SK-N-MC (cell line): ENCODE measurements at regions not wholly inside any gene's neighbourhood (a gene's known extent, or its start where the extent isn't known, plus 50 kb on each side); places are given as distances from the start of the nearest gene placed in this dataset.
"Not testable (repeated sequence)": the region's sequence is repeated elsewhere in the genome, so short reads cannot be mapped to it uniquely, and the experiment has no call there.

Source experiments
- DNase-seq: peaks from one replicate; pipeline ENCODE4 v3.0.0-alpha.2; 2011; ENCODE audit warnings: low read depth, low spot score
- H3K27ac ChIP-seq: fragments of 200-600 bp; sonication (generic); 2 replicates; pipeline ENCODE4 v1.5.1; 2016; ENCODE audit warnings: mixed run types
- H3K36me3 ChIP-seq: fragments of 200-600 bp; sonication (generic); 2 replicates; pipeline ENCODE4 v1.6.1; 2017; ENCODE audit warnings: antibody characterized with exemption, low read length, mixed read lengths; ENCODE audit not compliant: insufficient read depth
- H3K4me3 ChIP-seq: fragments of 200-600 bp; sonication (generic); 2 replicates; pipeline ENCODE4 v1.5.1; 2016
- H3K9ac ChIP-seq: fragments of 200-600 bp; sonication (generic); 2 replicates; pipeline ENCODE4 v1.8.0; 2017; ENCODE audit warnings: mixed run types, mixed read lengths; ENCODE audit not compliant: insufficient read length
- H3K9me3 ChIP-seq: fragments of 200-600 bp; sonication (generic); 2 replicates; pipeline ENCODE4 v1.6.1; 2017; ENCODE audit warnings: low read depth, mild to moderate bottlenecking, antibody characterized with exemption, low read length, moderate library complexity, mixed read lengths
- EZH2 ChIP-seq: fragments of 200-600 bp; sonication (generic); IDR thresholded peaks from one replicate; pipeline ENCODE4 v1.6.1; 2017; ENCODE audit warnings: antibody characterized with exemption
- FOXP2 ChIP-seq: optimal IDR thresholded peaks from 2 replicates; pipeline ENCODE3; 2011; ENCODE audit warnings: mild to moderate bottlenecking, moderate library complexity; ENCODE audit not compliant: insufficient read depth; ENCODE audit errors: extremely low read length, control extremely low read depth
- POLR2AphosphoS5 ChIP-seq: IDR thresholded peaks from 2 replicates; pipeline ENCODE4 v1.6.1; 2012; ENCODE audit warnings: mild to moderate bottlenecking, low read depth, low read length, borderline replicate concordance

DNA sequence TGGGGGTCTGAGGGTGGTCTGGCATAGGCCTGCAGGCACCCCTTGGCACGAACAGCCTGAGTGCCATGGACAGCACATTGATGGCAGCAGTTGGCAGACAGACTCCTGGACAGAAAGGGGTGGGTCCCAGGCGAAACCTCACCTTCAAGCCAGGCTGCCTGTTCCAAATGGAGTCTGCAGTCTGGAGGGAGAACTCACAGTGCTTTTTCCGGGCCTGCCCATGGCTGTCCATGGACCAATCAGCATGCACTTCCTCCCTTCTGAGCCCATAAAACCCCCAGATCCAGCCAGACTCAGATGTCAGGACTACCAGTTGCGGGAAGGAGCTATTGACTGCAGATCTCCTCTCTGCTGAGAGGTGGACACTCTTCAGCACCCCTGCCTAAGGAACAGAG, 694.6 kb upstream of the ACVR2A start:
- Histone ChIP-seq H3K9me3 (no peaks in the 10 kb centered on the region), H3K27ac (no peak overlapping the region), H3K36me3 (no peaks in the 10 kb centered on the region), H3K9ac (no peak overlapping the region), H3K4me3 (no peak overlapping the region)
- TF ChIP-seq POLR2AphosphoS5 (no peak), EZH2 (no peak), FOXP2 (no peak)
- no peak for DNase-seq

DNA sequence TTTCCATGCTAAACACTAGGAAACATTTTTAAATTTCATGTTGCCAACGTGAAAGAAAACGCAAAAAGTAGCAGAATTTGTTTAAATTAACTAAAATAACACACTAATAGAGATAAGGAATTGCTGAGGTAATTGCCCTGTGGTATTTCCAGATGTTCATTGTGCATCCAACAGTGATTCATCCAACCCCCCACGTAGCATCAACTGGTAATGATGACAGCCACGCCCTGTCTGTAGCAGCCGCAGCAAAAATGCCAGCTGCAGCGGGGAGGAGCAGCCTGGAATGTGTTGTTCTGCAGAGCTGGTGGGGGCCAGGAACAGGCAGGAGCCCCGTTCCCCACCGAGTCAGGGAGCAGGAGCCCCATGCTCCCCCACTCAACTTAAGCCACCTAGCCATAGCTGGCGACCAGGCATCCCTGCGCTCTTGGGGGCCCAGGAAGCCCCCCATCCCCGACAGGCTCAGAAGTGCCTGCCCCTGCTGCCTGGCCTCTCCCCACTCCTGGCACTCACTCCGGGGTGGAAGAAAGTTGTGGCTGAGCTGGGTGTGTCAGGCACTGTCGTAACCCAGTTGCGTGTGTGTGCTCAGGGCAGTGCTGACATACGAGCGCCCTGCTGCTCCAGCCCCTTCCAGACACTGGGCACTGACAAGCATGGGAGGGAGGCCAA, 695.1 kb upstream of the ACVR2A start:
- no peak overlapping the region for H3K4me3 ChIP-seq
- TF ChIP-seq POLR2AphosphoS5 (no peak), EZH2 (no peak), FOXP2 (peak; percentile 42)
- no peak overlapping the region for H3K27ac ChIP-seq
- no peaks in the 10 kb centered on the region for H3K36me3 ChIP-seq
- H3K9ac ChIP-seq, result no peak overlapping the region
- DNase-seq, result peak; percentile 1
- H3K9me3 ChIP-seq, result no peaks in the 10 kb centered on the region

DNA sequence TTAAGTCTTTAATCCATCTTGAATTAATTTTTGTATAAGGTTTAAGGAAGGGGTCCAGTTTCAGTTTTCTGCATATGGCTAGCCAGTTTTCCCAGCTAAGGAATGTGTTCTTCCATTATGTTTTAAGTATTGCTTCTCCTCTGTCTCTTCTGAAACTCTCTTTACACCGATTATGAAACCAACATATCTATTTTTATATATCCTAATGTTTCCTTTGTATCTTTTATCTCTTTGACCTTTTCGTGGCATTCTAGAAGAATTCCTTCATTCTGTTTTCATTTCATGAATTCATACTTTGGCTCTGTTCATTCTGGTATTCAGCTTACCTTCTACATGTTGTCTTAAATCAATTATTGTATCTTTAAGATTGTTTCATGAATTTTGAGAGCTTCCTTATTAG, 697.0 kb upstream of the ACVR2A start:
- no peaks in the 10 kb centered on the region for H3K36me3 ChIP-seq
- no peak overlapping the region for H3K27ac ChIP-seq
- H3K9ac ChIP-seq, result no peak overlapping the region
- H3K9me3 ChIP-seq, result no peaks in the 10 kb centered on the region
- TF ChIP-seq POLR2AphosphoS5, result no peak
- TF ChIP-seq FOXP2, result no peak
- TF ChIP-seq EZH2, result no peak
- DNase-seq, result no peak
- H3K4me3 ChIP-seq, result no peak overlapping the region

DNA sequence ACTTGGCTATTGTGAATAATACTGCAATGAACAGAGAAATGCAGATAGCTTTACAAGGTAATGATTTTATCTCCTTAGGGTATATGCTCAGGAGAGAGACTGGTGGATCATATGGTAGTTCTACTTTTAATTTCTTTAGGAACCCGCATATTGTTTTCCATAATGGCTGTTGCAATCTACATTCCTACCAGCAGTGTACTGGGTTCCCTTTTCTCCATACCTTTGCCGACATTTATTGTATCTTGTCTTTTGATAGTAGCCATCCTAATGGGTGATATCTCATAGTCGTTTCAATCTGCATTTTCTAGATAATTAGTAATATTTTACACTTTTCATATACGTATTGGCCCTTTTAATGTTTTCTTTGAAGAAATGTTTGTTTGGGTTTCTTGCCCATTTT, 702.9 kb upstream of the ACVR2A start:
- Histone ChIP-seq H3K9me3 (no peaks in the 10 kb centered on the region), H3K36me3 (no peaks in the 10 kb centered on the region), H3K27ac (no peak overlapping the region), H3K9ac (no peak overlapping the region), H3K4me3 (no peak overlapping the region)
- TF ChIP-seq POLR2AphosphoS5 (no peak), FOXP2 (no peak), EZH2 (no peak)
- DNase-seq, result no peak

DNA sequence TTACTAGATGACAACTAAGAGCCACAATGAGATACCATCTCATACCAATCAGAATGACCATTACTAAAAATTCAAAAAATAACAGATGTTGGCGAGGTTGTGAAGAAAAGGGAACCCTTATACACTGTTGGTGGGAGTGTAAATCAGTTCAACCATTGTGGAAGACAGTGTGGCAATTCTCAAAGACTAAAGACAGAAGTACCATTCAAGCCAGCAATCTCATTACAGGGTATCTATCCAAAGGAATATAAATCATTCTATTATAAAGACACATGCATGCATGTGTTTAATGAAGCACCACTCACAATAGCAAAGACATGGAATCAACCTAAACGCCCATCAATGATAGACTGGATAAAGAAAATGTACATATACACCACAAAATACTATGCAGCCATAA, 705.1 kb upstream of the ACVR2A start:
- H3K27ac ChIP-seq, H3K9ac ChIP-seq, H3K9me3 ChIP-seq, H3K36me3 ChIP-seq, DNase-seq, H3K4me3 ChIP-seq: not testable (repeated sequence)

DNA sequence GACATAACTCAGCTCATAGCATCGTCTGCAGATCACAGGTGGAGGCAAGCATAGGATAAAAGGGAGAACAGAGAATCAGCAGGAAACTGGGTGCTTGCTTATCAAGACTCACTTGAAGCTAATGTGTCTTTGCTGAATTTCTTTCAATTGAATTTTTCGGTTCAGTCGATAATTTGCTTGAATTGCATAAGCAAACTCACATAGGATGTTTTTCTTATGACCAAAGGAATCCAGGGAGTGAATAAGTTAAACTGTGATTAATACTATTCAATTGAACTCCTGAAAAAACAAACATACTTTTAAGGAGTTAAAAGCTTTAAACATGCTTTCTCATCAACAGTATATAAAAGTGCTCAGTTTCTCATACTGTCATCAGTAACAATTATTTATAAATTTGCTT, 707.1 kb upstream of the ACVR2A start:
- no peak overlapping the region for H3K9ac ChIP-seq

DNA sequence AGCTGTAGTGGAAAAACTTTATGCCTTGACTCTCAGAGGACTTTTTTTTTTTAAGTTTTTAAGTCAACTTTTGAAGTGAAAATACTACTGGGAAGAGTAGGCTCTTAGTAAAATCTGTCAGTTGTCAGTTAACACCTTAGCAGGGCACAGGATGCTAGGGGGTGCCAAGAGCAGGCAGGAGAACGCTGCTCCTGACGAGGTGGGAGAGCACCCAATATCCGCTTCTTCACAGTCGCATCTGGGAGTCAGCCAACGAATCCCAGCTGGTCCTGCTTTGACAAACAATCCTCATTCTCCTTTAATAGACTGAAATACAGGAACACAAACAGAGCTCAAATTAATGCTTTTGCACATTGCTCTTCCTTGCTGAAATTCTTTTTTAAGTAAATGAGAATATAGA, 709.5 kb upstream of the ACVR2A start:
- Histone ChIP-seq H3K4me3 (no peak overlapping the region), H3K9ac (no peak overlapping the region), H3K36me3 (no peaks in the 10 kb centered on the region), H3K27ac (no peak overlapping the region), H3K9me3 (no peaks in the 10 kb centered on the region)
- no peak for DNase-seq
- TF ChIP-seq EZH2 (no peak), POLR2AphosphoS5 (no peak), FOXP2 (no peak)

More for the DNA sequence above, 707.1 kb upstream of the ACVR2A start:
- Histone ChIP-seq H3K27ac (no peak overlapping the region), H3K36me3 (no peaks in the 10 kb centered on the region), H3K4me3 (no peak overlapping the region), H3K9me3 (no peaks in the 10 kb centered on the region)
- DNase-seq, result no peak
- TF ChIP-seq EZH2 (no peak), POLR2AphosphoS5 (no peak), FOXP2 (no peak)

DNA sequence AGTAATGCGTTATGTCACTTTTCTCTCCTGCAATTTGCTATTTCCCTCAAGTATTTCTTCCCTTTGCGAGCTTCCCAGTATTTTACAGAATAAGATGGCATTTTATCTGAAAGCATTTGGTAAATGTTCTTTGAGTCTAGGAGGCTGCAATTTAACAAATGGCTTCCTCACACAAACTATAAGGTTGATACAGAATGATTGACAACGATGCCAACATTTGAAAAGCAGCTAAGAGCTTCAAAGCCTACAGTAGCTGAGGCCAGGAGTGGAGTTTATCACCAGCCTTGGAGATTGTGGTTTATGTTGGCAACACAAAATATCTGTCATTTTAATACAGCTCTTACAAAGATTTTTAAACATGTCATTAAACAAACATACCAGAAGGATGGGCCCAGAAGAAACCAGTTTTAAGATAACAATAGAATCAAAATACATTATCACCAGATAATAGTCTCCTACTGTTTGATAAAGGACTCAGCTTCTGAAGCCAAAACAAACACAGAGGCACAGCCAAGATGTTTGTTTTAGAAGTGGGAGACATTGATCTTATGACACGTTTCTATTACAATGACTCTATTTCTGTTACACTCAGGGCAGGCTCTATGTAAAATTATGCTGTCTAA, 711.4 kb upstream of the ACVR2A start:
- Histone ChIP-seq H3K9ac (no peak overlapping the region), H3K4me3 (no peak overlapping the region), H3K27ac (no peak overlapping the region), H3K36me3 (no peaks in the 10 kb centered on the region), H3K9me3 (no peaks in the 10 kb centered on the region)
- TF ChIP-seq FOXP2, result no peak
- DNase-seq, result no peak

DNA sequence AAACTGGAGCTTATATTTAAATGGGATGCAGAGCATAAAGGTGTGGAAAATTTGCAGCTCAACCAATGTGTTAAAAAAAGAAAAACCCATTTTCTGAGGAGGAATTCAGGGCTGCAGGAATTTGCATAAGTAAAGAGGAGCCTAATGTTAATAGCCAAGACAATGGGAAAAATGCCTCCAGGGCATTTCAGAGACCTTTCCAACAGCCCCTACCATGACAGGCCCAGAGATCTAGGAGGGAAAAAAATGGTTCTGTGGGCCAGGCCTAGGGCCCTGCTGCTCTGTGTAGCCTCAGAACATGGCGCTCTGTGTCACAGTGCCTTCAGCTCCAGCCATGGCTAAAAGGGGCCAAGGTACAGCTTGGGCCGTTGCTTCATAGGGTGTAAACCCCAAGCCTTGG, 719.7 kb upstream of the ACVR2A start:
- Histone ChIP-seq H3K9me3 (no peaks in the 10 kb centered on the region), H3K9ac (no peak overlapping the region), H3K27ac (no peak overlapping the region), H3K4me3 (no peak overlapping the region), H3K36me3 (no peaks in the 10 kb centered on the region)
- no peak for TF ChIP-seq POLR2AphosphoS5
- TF ChIP-seq FOXP2, result no peak
- no peak for TF ChIP-seq EZH2
- no peak for DNase-seq
